GM10266 (cell line): ENCODE measurements at regions not wholly inside any gene's neighbourhood (a gene's known extent, or its start where the extent isn't known, plus 50 kb on each side); places are given as distances from the start of the nearest gene placed in this dataset.

ENCODE experiments used
- DNase-seq: peaks from one replicate; pipeline ENCODE4 v3.0.0; 2012; ENCODE audit errors: extremely low spot score
- CTCF ChIP-seq: IDR thresholded peaks from 2 replicates; pipeline ENCODE4 v1.5.1; 2012; ENCODE audit warnings: mild to moderate bottlenecking, low read depth; ENCODE audit not compliant: control insufficient read depth, insufficient read depth; ENCODE audit errors: missing control alignments

GRCh38 chr11:27868709-27869108, 168.5 kb upstream of the BDNF start:
- DNase-seq: no peak
- no peak for TF ChIP-seq CTCF

- TF ChIP-seq CTCF: no peak
- DNase-seq: no peak
Measured at GRCh38 chr11:27868226-27868625, 168.0 kb upstream of the BDNF start.

- DNase-seq: no peak
- no peak for TF ChIP-seq CTCF
Measured at GRCh38 chr11:27865105-27865504, 164.8 kb upstream of the BDNF start.

GRCh38 chr11:27864611-27865010, 164.4 kb upstream of the BDNF start:
- DNase-seq: no peak
- no peak for TF ChIP-seq CTCF

GRCh38 chr11:27864091-27864491, 163.8 kb upstream of the BDNF start:
- no peak for TF ChIP-seq CTCF
- DNase-seq: no peak

GRCh38 chr11:27863637-27864036, 163.4 kb upstream of the BDNF start:
- DNase-seq: no peak
- no peak for TF ChIP-seq CTCF

- no peak for DNase-seq
- no peak for TF ChIP-seq CTCF
Measured at GRCh38 chr11:27861706-27862430, 161.6 kb upstream of the BDNF start.
